ENCODE measurements at regions not wholly inside any gene's neighbourhood (a gene's known extent, or its start where the extent isn't known, plus 50 kb on each side); places are given as distances from the start of the nearest gene placed in this dataset.

GRCh38 chr12:39061576-39061975, 156.2 kb upstream of the CPNE8 start:
- TF ChIP-seq RBM14 (IDR thresholded peaks at IDR 0.05; ENCODE audit: borderline replicate concordance, insufficient read depth, low read depth, low read length) (no peak), ELK1 (CRISPR knock-in tag; IDR thresholded peaks at IDR 0.05) (no peak), ZBTB33 (CRISPR knock-in tag; IDR thresholded peaks at IDR 0.05) (no peak), ZEB2 (IDR thresholded peaks at IDR 0.05) (no peak), ZBTB49 (CRISPR knock-in tag; IDR thresholded peaks at IDR 0.05; ENCODE audit: borderline replicate concordance) (no peak), DACH1 (IDR thresholded peaks at IDR 0.05; ENCODE audit: partially characterized antibody) (no peak), KDM4B (IDR thresholded peaks at IDR 0.05; ENCODE audit: borderline replicate concordance in 2 of 2, low read depth in 1 of 2) (no peak), ZNF695 (CRISPR knock-in tag; IDR thresholded peaks at IDR 0.05) (no peak)
- ChIA-PET POLR2A (no interaction called here), CTCF (ENCODE audit: low intra/inter-chr PET ratio) (interaction anchor here (0.6 kb wide), 1 partner anchor 1117 kb away, joined by 3 read pairs; no protein-coding TSS in a partner anchor)
- no peak for DNase-seq (ENCODE audit: extremely low read depth in 1 of 4, low spot score in 3 of 4)
- Histone ChIP-seq H3K4me3 (no peak overlapping the region), H2AFZ (ENCODE audit: low read depth, low read length) (no peak overlapping the region), H3K27ac (ENCODE audit: extremely low read depth, low read depth, low read length) (no peak overlapping the region), H3K9me1 (ENCODE audit: control insufficient read depth, insufficient read depth, low read length) (no peaks in the 10 kb centered on the region), H3K9me3 (replicated peaks; ENCODE audit: control insufficient read depth, insufficient read depth, low read depth, low read length) (no peaks in the 10 kb centered on the region), H3K4me2 (ENCODE audit: insufficient read depth, low read length) (no peak overlapping the region), H3K9ac (ENCODE audit: insufficient read depth in 1 of 2, low read depth in 2 of 2, low read length in 2 of 2) (no peak overlapping the region), H3K27me3 (ENCODE audit: control insufficient read depth in 2 of 2, insufficient read depth in 2 of 2, low read length in 2 of 2) (no peaks in the 10 kb centered on the region), H4K20me1 (replicated peaks; ENCODE audit: control insufficient read depth, insufficient read depth, low read length) (no peaks in the 10 kb centered on the region), H3K4me1 (replicated peaks in 1 of 2; ENCODE audit: control insufficient read depth in 2 of 2, insufficient read depth in 2 of 2, low read length in 2 of 2) (no peaks in the 10 kb centered on the region), H3K79me2 (ENCODE audit: control insufficient read depth, insufficient read depth, low read length) (no peaks in the 10 kb centered on the region), H3K36me3 (ENCODE audit: control insufficient read depth, insufficient read depth, low read length) (no peaks in the 10 kb centered on the region)
- no TSS peak for BruUV-seq (replicated peaks)
- intact Hi-C loops (cut with micrococcal nuclease) (no loop called here), in situ Hi-C loops (cut with MboI) (no loop called here)
- WGBS (ENCODE audit: insufficient coverage, low coverage, missing lambda C conversion rate), result 0% methylated on average over 7 of the region's 7 CpGs
- no peak for FAIRE-seq
- ATAC-seq, result no peak

Measured in K562 (cell line).